ENCODE measurements at regions not wholly inside any gene's neighbourhood (a gene's known extent, or its start where the extent isn't known, plus 50 kb on each side); places are given as distances from the start of the nearest gene placed in this dataset.

DNA sequence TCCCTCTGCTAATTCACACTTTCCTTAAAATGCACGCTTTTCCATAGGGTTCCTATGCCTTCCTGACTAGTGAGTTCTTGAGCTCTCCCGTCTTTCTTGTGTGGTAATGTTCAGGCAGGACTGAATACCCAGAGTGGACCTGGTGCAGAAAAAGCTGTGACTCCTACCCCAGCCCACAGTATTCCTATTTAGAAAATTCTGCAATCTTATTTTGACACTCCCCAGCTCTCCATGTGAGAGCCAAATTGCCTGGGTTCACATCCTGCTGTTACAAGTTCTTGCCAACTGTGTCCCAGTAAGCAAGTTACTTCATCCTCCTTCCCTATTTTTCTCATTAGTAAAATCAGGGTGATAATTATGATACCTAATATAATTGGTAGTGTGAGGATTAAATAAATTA, 290.8 kb upstream of the SLCO3A1 start:
- no peak for DNase-seq

DNA sequence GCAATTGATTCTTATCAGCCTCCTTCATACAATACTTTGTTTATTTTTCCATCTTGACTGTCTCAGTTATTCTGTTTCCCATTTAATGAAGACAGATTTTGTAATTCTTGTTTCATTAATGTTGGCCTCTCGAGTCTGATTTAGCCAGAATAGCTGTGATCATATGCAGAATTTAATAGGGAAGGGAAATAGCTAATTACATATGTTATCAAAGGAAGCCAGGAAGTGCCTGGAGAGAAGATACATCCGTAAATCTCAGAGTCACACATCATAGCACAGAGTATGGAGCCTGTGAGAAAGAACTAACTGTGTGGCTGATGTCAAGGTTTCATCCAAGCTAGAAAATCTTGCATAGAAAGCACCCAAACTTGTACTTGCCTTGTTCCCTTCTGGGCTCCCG, 288.9 kb upstream of the SLCO3A1 start:
- DNase-seq = no peak

DNA sequence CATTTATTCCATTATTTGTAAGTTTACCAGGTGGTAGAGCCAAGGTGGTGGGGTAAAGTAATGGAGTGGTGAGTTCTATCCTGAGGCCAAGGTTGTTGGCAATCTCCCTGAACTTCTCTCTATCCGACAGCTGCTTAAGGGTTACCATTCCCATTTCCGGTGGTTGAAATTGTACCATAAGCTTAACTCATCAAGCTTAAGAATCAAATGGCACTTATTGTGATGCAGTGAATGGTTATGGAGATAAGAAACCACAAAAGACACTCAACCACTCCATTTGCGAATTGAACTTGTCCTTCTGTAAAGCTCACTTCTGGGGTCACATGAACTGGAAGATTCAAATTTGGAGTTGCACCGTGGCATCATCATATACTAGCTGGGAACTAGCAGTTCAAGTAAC, 287.4 kb upstream of the SLCO3A1 start:
- no peak for DNase-seq

DNA sequence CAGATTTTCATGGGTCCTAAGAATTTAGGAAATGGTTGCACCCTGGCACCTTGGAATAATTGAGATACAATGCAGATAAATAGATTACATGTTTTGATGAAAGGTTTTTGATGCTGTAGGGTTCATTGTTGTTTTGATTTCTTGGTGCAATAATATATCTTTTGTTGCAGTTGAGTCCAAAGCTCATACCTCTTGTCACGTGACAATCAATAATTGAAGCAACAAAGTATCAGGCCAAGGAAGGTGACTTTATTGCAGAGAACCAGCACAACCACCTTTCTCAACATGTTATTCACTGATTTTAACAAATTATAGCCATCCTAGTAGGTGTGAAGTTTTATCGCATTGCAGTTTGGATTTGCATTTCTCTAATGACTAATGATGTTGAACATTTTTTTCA, 285.5 kb upstream of the SLCO3A1 start:
- no peak for DNase-seq

DNA sequence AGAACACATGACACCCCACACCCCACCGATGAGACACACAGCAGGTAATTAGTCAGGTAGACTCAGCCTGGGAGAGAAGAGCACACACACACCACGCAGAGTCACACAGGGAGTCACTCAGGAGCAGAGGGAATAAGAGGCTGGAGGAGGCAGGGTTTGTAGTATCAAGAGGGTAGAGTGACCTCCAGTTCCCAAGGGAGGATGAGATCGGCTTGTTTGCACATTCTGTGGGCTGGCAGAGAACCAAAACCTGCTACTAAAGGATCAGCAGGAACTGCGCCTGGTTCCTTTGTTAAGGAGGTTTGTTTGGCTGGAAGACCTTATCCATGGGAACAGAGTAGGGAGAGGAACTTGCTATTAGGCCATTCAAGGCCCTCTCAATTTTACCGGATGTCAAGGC, 281.4 kb upstream of the SLCO3A1 start:
- DNase-seq = no peak

DNA sequence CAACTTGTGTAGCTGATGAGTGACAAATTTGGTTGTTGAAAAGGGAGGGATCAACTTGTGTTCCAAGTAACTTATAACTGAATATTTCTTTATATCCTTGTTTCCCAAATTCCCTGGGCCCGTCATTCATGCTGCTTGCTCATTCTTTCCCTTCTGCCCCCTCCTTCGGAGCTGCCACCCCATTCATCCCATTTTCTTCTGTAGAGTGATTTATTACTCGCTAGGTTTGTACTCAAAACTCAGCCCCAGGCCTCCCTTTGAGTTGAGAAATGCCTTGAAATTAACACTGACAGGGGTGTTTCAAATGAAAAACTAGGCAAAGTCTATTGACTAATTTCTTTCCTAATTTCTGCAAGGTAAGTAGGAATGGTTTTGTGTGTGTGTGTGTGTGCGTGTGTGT, 277.4 kb upstream of the SLCO3A1 start:
- no peak for DNase-seq

DNA sequence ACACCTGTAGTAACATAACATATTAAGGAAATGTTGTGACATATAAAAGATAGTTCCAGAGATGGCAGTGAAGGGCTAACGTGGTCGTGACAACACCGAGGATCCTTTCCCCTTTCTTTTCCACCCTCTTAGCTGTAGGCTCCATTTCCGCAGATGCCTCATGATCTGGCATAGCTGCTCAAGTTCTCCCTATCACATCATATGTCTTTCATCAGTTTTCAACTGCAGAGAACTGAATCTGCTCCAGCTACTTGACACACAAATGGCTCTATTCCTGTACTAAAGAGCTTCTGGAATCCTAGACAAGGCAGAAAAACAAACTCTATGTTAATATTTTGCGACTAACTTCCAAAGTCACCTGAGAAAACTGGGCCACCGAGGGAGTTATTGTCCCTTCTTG, 275.0 kb upstream of the SLCO3A1 start:
- no peak for DNase-seq

DNA sequence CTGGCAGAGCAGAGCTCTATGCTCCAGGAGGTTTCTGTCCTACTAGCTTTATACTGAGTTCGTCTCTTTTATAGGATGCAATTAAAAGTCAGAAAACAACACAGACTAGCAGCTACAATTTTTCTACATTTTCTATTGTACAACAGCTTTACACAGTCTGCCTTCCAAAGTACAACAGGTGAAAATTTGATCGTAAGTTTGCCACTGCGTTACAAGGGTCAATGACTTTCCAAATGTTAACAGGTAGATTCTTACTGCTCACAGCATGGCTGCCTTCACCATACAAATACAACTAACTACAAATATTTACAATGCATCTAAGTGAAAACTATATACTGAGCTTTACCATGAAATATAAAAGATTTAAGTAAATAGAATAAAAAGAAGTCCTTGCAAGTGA, 268.6 kb upstream of the SLCO3A1 start:
- DNase-seq = no peak

DNA sequence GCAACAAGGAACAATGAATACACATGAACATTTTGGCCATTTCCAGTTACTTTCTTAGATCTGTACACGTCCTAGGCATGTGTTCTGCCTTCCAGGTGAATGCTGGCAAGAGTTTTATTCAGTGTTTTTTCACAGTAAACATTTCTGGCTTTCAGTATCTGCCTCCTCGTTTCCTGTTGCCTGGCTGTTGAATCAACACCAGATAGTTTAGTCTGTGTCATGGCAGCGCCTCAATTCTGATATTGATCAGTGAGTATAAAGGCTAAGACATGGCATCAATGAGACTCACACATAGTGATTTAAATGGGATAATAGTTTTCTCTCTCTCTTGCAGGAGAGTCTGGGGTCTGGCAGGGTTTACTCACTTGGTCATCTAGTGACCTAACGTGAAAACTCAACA, 266.9 kb upstream of the SLCO3A1 start:
- no peak for DNase-seq

DNA sequence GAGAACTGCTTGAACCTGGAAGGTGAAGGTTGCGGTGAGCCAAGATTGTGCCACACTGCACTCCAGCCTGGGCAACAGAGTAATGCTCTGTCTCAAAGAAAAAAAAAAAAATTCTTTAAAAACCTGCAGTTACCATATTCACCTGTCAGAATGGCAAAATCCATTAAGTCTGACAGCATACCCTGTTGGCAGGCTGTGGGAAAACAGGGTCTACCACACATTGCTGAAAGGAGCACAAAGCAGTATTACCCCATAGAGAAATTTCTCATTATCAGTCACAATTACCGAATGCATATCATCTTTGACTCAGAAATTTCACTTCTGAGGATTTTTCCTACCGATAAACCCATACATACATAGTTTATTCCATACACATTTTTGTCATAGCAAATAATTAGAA, 264.1 kb upstream of the SLCO3A1 start:
- DNase-seq = no peak

DNA sequence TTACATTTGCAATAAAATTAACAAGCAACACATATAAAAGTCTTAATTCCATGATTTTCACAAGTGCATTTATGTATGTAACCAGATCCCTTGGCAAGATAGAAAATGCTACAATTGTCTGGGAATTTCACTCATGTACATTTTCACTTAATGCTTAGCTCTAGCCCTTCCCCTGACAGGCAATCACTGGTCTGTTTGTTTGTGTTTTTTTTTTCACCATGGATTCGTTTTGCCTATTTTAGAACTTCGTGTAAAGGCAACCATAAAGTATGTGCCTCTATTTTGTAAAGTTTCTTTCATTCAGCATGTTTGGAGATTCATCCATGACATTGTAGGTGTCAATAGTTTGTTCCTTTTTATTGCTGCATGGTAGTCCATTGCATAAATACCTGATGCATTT, 260.9 kb upstream of the SLCO3A1 start:
- no peak for DNase-seq

DNA sequence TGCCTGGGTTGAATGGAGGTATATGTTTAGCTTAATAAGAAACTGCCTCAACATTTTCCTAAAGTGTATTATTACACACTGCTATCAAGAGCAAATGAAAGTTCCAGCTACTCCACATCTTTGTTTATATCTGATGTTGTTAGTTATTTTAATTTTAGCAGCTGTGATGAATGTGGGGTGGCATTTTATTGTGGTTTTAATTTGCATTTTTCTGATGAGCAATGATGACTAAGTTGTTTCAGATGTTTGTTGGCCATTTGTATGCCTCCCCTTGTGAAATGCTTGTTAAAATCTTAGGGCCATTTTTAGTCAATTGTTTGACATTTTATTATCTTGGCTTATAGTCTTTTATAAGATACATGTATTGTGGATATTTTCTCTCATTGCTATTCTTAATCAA, 260.4 kb upstream of the SLCO3A1 start:
- no peak for DNase-seq

DNA sequence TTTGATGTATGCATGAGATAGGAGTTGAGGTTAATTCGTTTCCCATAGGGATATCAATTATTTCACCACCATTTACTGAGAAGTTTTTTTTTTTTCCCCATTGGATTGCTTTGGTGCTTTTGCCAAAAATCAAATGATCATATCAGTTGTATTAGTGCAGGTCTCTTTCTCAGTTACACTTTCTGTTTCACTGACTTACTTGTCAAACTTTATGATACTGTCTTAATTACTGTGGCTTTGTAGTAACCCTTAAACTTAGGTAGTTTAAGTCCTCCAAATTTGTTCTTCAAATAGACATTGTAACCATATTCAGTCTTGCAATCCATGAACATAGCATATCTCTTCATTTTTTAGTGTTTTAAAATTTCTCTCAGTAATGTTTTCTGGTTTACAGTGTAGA, 259.9 kb upstream of the SLCO3A1 start:
- no peak for DNase-seq

DNA sequence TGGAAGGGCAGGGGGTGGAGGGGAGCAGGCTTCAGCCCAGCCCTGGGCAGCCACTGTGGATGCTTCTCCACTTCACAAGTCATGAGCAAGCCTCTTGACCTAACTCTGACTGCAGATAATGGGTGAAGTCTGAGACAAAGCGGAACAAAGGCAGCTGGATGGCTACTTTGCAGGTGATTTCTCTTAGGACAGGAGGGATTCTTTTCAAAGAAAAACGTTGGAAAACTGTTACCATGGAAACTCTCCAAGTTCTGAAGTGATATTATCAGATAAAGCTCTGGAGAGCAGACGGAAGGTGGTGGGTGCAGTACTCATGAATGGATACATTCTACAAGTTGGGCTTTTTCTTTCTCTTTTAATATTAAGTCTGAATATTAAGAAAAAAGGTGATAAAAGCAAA, 254.2 kb upstream of the SLCO3A1 start:
- DNase-seq = no peak

DNA sequence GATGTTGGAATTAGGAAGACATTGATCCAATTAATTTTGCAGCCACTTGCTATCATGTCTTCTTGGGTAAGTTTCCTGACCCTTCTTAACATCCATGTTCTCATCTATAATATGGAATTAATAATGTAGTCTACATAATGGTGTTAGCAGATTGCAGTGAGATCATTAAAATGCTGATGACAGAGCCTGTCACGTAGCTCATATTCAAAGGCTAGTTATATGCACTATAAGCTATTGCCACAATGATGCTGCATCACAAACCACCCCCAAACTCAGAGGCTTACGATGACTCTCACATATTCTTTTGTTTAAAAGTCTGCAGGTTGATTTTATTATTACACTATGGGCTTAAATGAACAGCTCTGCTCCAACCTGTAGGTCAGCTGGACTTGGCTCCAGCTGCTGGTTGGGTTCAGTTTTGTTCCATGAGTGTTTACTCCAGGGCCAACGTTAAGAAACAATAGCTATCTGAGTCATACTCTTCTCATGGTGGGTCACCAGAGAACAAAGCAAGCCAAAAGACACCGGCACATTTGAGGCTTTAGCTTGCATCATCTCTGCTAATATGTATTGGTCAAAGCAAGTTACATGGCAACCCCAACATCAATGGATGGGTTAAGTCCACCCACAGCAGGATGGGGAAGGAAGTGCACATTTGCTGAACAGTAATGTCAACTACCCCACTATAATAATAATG, 250.0 kb upstream of the SLCO3A1 start:
- no peak for DNase-seq

DNA sequence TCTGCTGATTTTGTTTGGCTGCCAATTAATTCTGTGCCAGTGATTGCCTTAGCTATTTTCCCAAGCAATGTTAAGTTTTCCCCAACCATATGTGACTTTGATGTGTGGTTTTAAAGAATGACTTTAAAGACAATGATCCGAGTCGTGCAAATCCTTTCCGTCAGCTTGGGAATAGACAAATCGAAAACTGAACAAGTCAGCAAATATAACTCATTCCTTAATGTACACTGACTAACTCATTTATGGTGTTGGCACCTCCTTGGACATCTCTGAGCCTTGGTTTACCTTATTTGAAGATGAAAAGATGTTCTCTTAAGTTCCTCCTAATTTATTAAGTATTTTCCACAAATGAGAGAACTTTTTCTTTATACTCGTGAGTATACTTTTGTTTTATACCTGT, 249.4 kb upstream of the SLCO3A1 start:
- no peak for DNase-seq

DNA sequence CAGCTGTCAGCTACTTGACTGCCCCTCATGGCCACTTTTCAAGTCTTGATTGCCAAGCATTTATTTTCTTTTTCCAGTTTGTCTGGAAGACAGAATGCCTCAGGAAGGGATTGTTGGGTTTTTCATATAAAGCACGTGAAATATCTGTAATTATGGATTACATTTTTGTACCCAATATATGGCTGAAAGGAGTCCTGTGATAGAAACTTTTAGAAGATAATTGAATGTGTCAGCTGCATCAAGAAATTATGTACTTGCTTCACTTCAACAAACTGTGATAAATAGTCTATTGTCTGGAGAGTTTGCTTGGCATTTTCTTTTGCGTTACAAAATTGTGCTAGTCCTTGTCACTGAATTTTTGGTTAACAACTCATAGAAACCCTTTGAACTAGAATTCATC, 247.9 kb upstream of the SLCO3A1 start:
- DNase-seq = no peak

DNA sequence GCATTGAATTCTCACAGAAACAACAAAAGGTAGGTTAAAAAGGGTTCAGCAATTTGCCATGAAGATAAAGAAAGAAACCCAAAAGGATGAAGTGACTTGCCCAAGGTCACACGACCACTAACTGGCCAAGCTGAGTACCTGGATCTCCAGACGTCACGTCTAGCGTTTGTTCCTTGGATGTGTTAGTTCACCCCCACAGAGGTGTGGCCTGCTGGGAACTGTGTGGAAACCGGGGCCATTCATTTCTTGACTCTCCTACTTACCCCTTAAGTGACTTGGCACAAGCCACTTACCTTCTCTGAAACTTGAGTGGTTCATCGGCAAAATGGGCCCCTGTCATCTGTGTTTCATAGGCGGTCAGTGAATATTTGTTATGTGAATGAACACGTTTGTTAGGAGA, 244.3 kb upstream of the SLCO3A1 start:
- no peak for DNase-seq

DNA sequence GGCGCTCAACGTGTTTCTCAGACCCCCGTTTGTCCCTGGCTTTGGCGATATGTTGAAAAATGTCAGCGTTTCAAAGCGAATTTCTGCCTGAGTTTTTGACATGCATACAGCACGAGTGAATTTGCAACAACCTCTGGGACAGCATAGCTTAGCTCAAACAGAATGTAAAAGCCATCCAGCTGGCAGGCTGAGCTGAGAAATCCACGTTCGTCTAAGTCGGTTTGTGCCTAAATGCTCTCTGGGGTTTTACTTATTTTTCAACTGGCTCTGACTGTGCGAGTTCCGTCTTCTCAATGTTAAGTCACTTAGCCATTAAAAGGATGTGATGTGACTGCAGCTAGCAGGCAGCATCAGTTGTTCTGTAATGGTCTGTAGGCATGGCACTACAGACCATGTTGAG, 243.5 kb upstream of the SLCO3A1 start:
- no peak for DNase-seq

DNA sequence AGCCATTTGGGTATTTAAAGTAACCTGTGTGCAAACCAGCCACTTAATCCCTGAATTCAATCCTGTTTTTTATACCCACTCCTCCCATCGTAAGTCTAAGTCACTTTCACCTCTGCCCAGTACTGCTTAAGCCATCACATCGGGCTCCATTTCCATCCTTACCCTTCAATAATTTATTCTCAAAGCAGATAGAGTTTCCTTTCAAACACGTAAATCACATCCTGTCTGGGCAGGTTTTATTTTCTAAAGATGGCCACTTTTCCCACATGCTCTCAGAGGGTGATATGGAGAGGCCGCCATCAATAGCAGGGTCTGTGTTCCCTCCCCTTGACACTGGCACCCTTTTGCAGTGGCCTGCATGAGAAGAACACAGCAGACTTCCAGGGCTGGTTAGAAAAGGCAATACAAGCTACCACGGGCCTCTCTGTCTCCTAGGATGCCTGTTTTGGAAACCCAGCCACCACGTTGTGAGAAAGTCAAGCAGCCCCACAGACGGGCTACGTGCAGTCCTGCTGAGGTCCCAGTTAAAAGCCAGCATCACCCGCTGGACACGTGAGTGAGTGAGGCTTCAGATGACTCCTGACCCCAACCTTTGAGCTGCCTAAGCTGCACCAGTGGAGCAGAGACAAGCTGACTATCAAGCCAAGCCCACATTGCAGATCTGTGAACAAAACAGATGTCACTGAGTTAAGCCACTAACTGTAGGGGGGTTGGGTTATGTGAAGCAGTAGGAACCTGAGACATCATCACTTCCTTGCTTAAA, 241.8 kb upstream of the SLCO3A1 start:
- DNase-seq = no peak

DNA sequence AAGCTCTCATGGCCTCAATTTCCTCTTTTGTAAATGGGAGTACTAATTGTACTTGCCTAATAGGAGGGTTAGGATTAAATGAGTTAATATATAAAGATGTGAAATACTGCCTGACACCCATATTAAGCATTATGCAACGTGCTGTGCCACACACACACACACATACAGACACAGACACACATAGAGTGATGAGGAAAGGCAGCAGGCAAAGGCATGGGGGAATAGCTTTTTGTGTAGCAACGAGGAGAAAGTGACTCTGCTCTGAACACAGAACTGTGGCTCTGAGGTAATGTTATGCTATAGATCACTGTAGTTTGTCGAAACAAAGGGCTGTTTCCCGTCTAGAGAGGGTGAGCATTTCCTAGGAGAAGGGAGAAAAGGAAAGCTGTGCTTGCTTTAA, 233.3 kb upstream of the SLCO3A1 start:
- DNase-seq = no peak

DNA sequence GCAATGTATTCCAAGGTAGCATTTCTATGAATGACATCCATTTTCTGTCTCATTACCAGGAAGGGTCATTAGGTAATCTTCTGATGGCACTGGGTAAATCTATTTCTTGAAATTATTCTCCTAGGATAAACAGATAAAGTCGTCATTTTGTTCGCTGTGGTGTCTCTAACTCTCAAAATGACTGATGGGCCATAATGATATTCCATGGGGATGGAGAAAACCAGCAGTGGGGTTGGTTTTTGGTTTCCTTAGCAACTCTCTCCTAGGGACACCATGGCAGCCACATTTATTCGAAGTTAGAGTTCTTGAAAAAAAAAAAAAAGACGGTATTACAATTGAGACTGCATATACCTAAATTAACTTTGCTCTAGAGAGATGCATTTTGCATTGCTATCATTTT, 231.3 kb upstream of the SLCO3A1 start:
- DNase-seq = no peak

DNA sequence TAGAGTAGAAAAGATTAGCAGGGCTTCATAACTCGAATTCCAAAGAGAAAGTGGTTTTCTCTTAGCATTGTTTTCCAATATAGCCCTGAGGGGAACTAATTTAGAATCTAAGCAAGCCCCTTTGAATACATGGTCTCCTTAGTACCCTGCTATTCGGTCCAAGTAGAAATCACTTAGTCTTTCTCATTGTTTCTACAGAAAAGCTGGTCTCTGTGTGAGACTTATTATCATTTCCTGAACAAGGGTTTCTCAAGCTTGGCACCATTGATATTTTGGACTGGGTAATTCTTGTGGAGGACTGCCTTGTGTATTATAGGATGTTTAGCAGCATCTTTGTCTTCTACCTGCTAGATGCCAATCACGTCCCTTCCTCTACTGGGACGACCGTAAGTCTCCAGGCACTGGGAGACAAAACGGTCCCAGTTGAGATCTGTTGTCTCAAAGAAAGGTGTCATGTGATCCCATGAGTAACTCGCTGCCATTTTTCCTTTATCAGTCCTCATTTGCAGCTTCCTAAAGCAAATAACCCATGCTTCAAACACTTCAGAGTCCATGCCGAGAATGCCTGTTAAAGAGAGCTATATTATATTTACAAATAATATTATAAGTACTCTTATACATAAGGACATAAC, 230.7 kb upstream of the SLCO3A1 start:
- no peak for DNase-seq

DNA sequence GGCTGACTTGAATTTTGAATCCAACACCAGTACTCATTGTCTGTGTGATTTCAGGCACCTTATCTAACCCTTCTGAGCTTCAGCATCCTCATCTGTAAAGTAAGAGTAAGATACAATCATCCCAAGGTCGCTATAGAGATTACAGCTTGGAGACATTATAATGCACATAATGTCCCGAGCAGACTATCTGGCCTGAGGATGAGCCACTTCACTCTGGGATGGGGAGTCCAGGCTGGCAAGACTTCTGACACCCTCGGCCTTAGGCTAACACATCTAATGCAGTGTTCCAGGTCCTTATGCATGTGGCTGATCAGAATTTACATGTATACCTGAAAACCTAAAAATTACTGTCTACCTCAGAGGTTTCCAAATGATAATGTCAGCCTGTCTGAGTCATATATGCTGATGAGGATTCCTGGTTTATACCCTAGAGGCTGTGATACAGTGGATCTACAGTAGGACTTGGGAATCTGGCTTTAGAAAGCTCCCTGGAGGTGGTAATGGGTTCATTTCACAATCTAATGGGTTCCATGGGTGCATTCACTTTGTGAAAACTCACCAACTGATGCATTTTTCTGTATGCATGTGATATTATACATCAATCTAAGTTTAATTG, 229.0 kb upstream of the SLCO3A1 start:
- DNase-seq = no peak
